ENCODE measurements at regions not wholly inside any gene's neighbourhood (a gene's known extent, or its start where the extent isn't known, plus 50 kb on each side); places are given as distances from the start of the nearest gene placed in this dataset.

GRCh38 chr12:61713121-61713520 lies 547.1 kb upstream of the USP15 start:
- 96% methylated on average over 5 of the region's 5 CpGs for WGBS (ENCODE audit: insufficient coverage)
- ChIA-PET POLR2A (no interaction called here), CTCF (no interaction called here)
- peak in 1 of 3 donors; percentile 46 for DNase-seq
- no peaks in the 10 kb centered on the region for H3K4me1 ChIP-seq (ENCODE audit: control extremely low read depth in 1 of 4, control insufficient read depth in 4 of 4, insufficient read depth in 4 of 4, low read length in 3 of 4)
- H3K9me3 ChIP-seq (ENCODE audit: control extremely low read depth in 1 of 5, control insufficient read depth in 4 of 5, insufficient read depth in 2 of 5, low read depth in 1 of 5, low read length in 4 of 5): no peaks in the 10 kb centered on the region
- no peaks in the 10 kb centered on the region for H3K27me3 ChIP-seq (replicated peaks in 2 of 5; ENCODE audit: control insufficient read depth in 4 of 5, insufficient read depth in 5 of 5, low read length in 4 of 5)
- H3K36me3 ChIP-seq (ENCODE audit: control insufficient read depth in 4 of 4, insufficient read depth in 4 of 4, low read length in 3 of 4): peaks cover 0 to 17% (median under 1%) of the 10 kb centered on the region in 4 experiments
- H3K27ac ChIP-seq (ENCODE audit: insufficient read depth in 1 of 2, low read depth in 1 of 2, low read length in 2 of 2, poor library complexity in 1 of 2, severe bottlenecking in 2 of 2): no peak overlapping the region
- H3K4me3 ChIP-seq (ENCODE audit: control insufficient read depth in 1 of 7, extremely low read depth in 1 of 7, insufficient read depth in 4 of 7, low read depth in 2 of 7, low read length in 6 of 7): no peak overlapping the region

GRCh38 chr12:61717986-61718385 lies 542.2 kb upstream of the USP15 start:
- H3K36me3 ChIP-seq (ENCODE audit: control insufficient read depth in 4 of 4, insufficient read depth in 4 of 4, low read length in 3 of 4): peaks cover 0 to 3% (median 0%) of the 10 kb centered on the region in 4 experiments
- H3K4me3 ChIP-seq (ENCODE audit: control insufficient read depth in 1 of 7, extremely low read depth in 1 of 7, insufficient read depth in 4 of 7, low read depth in 2 of 7, low read length in 6 of 7): no peak overlapping the region
- H3K27ac ChIP-seq (ENCODE audit: insufficient read depth in 1 of 2, low read depth in 1 of 2, low read length in 2 of 2, poor library complexity in 1 of 2, severe bottlenecking in 2 of 2): no peak overlapping the region
- ChIA-PET CTCF (no interaction called here), POLR2A (no interaction called here)
- 87% methylated on average over 3 of the region's 4 CpGs for WGBS (ENCODE audit: insufficient coverage)
- no peaks in the 10 kb centered on the region for H3K27me3 ChIP-seq (replicated peaks in 2 of 5; ENCODE audit: control insufficient read depth in 4 of 5, insufficient read depth in 5 of 5, low read length in 4 of 5)
- DNase-seq: no peak
- H3K4me1 ChIP-seq (ENCODE audit: control extremely low read depth in 1 of 4, control insufficient read depth in 4 of 4, insufficient read depth in 4 of 4, low read length in 3 of 4): no peaks in the 10 kb centered on the region
- H3K9me3 ChIP-seq (ENCODE audit: control extremely low read depth in 1 of 5, control insufficient read depth in 4 of 5, insufficient read depth in 2 of 5, low read depth in 1 of 5, low read length in 4 of 5): no peaks in the 10 kb centered on the region

- H3K36me3 ChIP-seq (ENCODE audit: control insufficient read depth in 4 of 4, insufficient read depth in 4 of 4, low read length in 3 of 4): peaks cover 0 to 10% (median 0%) of the 10 kb centered on the region in 4 experiments
- DNase-seq: no peak
- H3K4me1 ChIP-seq (ENCODE audit: control extremely low read depth in 1 of 4, control insufficient read depth in 4 of 4, insufficient read depth in 4 of 4, low read length in 3 of 4): no peaks in the 10 kb centered on the region
- no peak overlapping the region for H3K4me3 ChIP-seq (ENCODE audit: control insufficient read depth in 1 of 7, extremely low read depth in 1 of 7, insufficient read depth in 4 of 7, low read depth in 2 of 7, low read length in 6 of 7)
- no peak overlapping the region for H3K27ac ChIP-seq (ENCODE audit: insufficient read depth in 1 of 2, low read depth in 1 of 2, low read length in 2 of 2, poor library complexity in 1 of 2, severe bottlenecking in 2 of 2)
- no peaks in the 10 kb centered on the region for H3K27me3 ChIP-seq (replicated peaks in 2 of 5; ENCODE audit: control insufficient read depth in 4 of 5, insufficient read depth in 5 of 5, low read length in 4 of 5)
- no CpG with 5 or more reads among the region's 1 CpG for WGBS (ENCODE audit: insufficient coverage)
- CTCF ChIA-PET: no interaction called here
- POLR2A ChIA-PET: no interaction called here
- peaks cover 0 to 1% (median 0%) of the 10 kb centered on the region in 5 experiments for H3K9me3 ChIP-seq (ENCODE audit: control extremely low read depth in 1 of 5, control insufficient read depth in 4 of 5, insufficient read depth in 2 of 5, low read depth in 1 of 5, low read length in 4 of 5)
These were observed 520.3 kb upstream of the USP15 start for GRCh38 chr12:61739925-61740324.

GRCh38 chr12:61750604-61751003 lies 509.6 kb upstream of the USP15 start:
- ChIA-PET CTCF (no interaction called here), POLR2A (no interaction called here)
- H3K36me3 ChIP-seq (ENCODE audit: control insufficient read depth in 4 of 4, insufficient read depth in 4 of 4, low read length in 3 of 4): peaks cover 0 to 21% (median 3%) of the 10 kb centered on the region in 4 experiments
- no peak for DNase-seq
- no peak overlapping the region for H3K27ac ChIP-seq (ENCODE audit: insufficient read depth in 1 of 2, low read depth in 1 of 2, low read length in 2 of 2, poor library complexity in 1 of 2, severe bottlenecking in 2 of 2)
- peaks cover 0 to 4% (median 0%) of the 10 kb centered on the region in 5 experiments for H3K9me3 ChIP-seq (ENCODE audit: control extremely low read depth in 1 of 5, control insufficient read depth in 4 of 5, insufficient read depth in 2 of 5, low read depth in 1 of 5, low read length in 4 of 5)
- 100% methylated on average over 1 of the region's 1 CpG for WGBS (ENCODE audit: insufficient coverage)
- peaks cover 0 to 5% (median 0%) of the 10 kb centered on the region in 4 experiments for H3K4me1 ChIP-seq (ENCODE audit: control extremely low read depth in 1 of 4, control insufficient read depth in 4 of 4, insufficient read depth in 4 of 4, low read length in 3 of 4)
- no peak overlapping the region for H3K4me3 ChIP-seq (ENCODE audit: control insufficient read depth in 1 of 7, extremely low read depth in 1 of 7, insufficient read depth in 4 of 7, low read depth in 2 of 7, low read length in 6 of 7)
- no peaks in the 10 kb centered on the region for H3K27me3 ChIP-seq (replicated peaks in 2 of 5; ENCODE audit: control insufficient read depth in 4 of 5, insufficient read depth in 5 of 5, low read length in 4 of 5)

GRCh38 chr12:61754214-61754613 lies 506.0 kb upstream of the USP15 start:
- Histone ChIP-seq H3K9me3 (ENCODE audit: control extremely low read depth in 1 of 5, control insufficient read depth in 4 of 5, insufficient read depth in 2 of 5, low read depth in 1 of 5, low read length in 4 of 5) (peaks cover 0 to 2% (median 0%) of the 10 kb centered on the region in 5 experiments), H3K27ac (ENCODE audit: insufficient read depth in 1 of 2, low read depth in 1 of 2, low read length in 2 of 2, poor library complexity in 1 of 2, severe bottlenecking in 2 of 2) (no peak overlapping the region), H3K36me3 (ENCODE audit: control insufficient read depth in 4 of 4, insufficient read depth in 4 of 4, low read length in 3 of 4) (peaks cover 0 to 11% (median 2%) of the 10 kb centered on the region in 4 experiments), H3K4me1 (ENCODE audit: control extremely low read depth in 1 of 4, control insufficient read depth in 4 of 4, insufficient read depth in 4 of 4, low read length in 3 of 4) (no peaks in the 10 kb centered on the region), H3K27me3 (replicated peaks in 2 of 5; ENCODE audit: control insufficient read depth in 4 of 5, insufficient read depth in 5 of 5, low read length in 4 of 5) (no peaks in the 10 kb centered on the region), H3K4me3 (ENCODE audit: control insufficient read depth in 1 of 7, extremely low read depth in 1 of 7, insufficient read depth in 4 of 7, low read depth in 2 of 7, low read length in 6 of 7) (no peak overlapping the region)
- 100% methylated on average over 1 of the region's 1 CpG for WGBS (ENCODE audit: insufficient coverage)
- POLR2A ChIA-PET: no interaction called here
- CTCF ChIA-PET: no interaction called here
- DNase-seq: no peak

- no peak for DNase-seq
- Histone ChIP-seq H3K4me1 (ENCODE audit: control extremely low read depth in 1 of 4, control insufficient read depth in 4 of 4, insufficient read depth in 4 of 4, low read length in 3 of 4) (no peaks in the 10 kb centered on the region), H3K27me3 (replicated peaks in 2 of 5; ENCODE audit: control insufficient read depth in 4 of 5, insufficient read depth in 5 of 5, low read length in 4 of 5) (no peaks in the 10 kb centered on the region), H3K4me3 (ENCODE audit: control insufficient read depth in 1 of 7, extremely low read depth in 1 of 7, insufficient read depth in 4 of 7, low read depth in 2 of 7, low read length in 6 of 7) (no peak overlapping the region), H3K27ac (ENCODE audit: insufficient read depth in 1 of 2, low read depth in 1 of 2, low read length in 2 of 2, poor library complexity in 1 of 2, severe bottlenecking in 2 of 2) (no peak overlapping the region), H3K9me3 (ENCODE audit: control extremely low read depth in 1 of 5, control insufficient read depth in 4 of 5, insufficient read depth in 2 of 5, low read depth in 1 of 5, low read length in 4 of 5) (peaks cover 0 to 2% (median 0%) of the 10 kb centered on the region in 5 experiments), H3K36me3 (ENCODE audit: control insufficient read depth in 4 of 4, insufficient read depth in 4 of 4, low read length in 3 of 4) (peaks cover 0 to 5% (median 0%) of the 10 kb centered on the region in 4 experiments)
- WGBS (ENCODE audit: insufficient coverage): 100% methylated on average over 3 of the region's 5 CpGs
- CTCF ChIA-PET: no interaction called here
- POLR2A ChIA-PET: no interaction called here
These were observed 502.2 kb upstream of the USP15 start for GRCh38 chr12:61757831-61758505.

- Histone ChIP-seq H3K4me3 (ENCODE audit: control insufficient read depth in 1 of 7, extremely low read depth in 1 of 7, insufficient read depth in 4 of 7, low read depth in 2 of 7, low read length in 6 of 7) (no peak overlapping the region), H3K9me3 (ENCODE audit: control extremely low read depth in 1 of 5, control insufficient read depth in 4 of 5, insufficient read depth in 2 of 5, low read depth in 1 of 5, low read length in 4 of 5) (peaks cover 0 to 2% (median 0%) of the 10 kb centered on the region in 5 experiments), H3K4me1 (ENCODE audit: control extremely low read depth in 1 of 4, control insufficient read depth in 4 of 4, insufficient read depth in 4 of 4, low read length in 3 of 4) (no peaks in the 10 kb centered on the region), H3K36me3 (ENCODE audit: control insufficient read depth in 4 of 4, insufficient read depth in 4 of 4, low read length in 3 of 4) (peaks cover 0 to 5% (median 0%) of the 10 kb centered on the region in 4 experiments), H3K27me3 (replicated peaks in 2 of 5; ENCODE audit: control insufficient read depth in 4 of 5, insufficient read depth in 5 of 5, low read length in 4 of 5) (no peaks in the 10 kb centered on the region), H3K27ac (ENCODE audit: insufficient read depth in 1 of 2, low read depth in 1 of 2, low read length in 2 of 2, poor library complexity in 1 of 2, severe bottlenecking in 2 of 2) (no peak overlapping the region)
- CTCF ChIA-PET: no interaction called here
- no peak for DNase-seq
- POLR2A ChIA-PET: no interaction called here
These were observed 501.5 kb upstream of the USP15 start for GRCh38 chr12:61758661-61759060.

Data from common myeloid progenitor, CD34-positive (primary cell).